GM21447 (cell line): ENCODE measurements at regions not wholly inside any gene's neighbourhood (a gene's known extent, or its start where the extent isn't known, plus 50 kb on each side); places are given as distances from the start of the nearest gene placed in this dataset.

ENCODE experiments used
- ATAC-seq: cut with Tn5 transposase; IDR thresholded peaks from one replicate; pipeline ENCODE4 v1.9.1; 2021; ENCODE audit not compliant: unreplicated experiment

DNA sequence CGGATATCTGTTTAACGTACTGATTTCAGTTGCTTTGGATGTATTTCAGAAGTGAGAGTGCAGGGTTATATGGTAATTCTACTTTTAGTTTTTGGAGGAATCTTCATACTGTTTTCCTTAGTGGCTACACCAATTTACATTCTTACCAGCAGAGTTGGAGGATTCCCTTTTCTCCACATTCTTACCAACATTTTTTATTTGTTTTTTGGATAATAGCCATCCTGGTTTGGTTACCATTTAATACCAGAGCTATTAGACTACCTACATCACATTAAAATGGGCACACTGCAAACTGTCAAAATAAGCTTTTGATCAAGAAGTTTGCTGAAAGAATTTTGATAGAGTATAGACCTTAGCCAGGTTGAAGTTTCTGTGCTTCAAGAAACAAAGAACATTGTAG is 217.2 kb upstream of the CFAP20DC start:
- no peak for ATAC-seq

DNA sequence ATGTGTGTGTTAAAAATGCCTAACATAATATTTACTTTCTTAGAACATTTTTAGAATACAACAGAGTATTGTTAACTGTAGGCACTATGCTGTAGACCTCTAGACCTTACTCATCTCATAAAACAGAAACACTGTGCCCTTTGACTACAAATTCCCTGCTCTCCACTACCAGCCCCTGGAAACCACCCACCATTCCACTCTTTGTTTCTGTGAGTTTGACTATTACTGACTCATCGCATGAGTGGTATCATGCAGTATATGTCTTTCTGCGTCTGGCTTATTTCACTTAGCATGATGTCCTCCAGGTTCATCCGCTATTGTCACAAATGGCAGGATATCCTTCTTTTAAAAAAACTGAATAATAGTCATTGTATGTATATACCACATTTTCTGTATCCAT is 216.7 kb upstream of the CFAP20DC start:
- no peak for ATAC-seq

DNA sequence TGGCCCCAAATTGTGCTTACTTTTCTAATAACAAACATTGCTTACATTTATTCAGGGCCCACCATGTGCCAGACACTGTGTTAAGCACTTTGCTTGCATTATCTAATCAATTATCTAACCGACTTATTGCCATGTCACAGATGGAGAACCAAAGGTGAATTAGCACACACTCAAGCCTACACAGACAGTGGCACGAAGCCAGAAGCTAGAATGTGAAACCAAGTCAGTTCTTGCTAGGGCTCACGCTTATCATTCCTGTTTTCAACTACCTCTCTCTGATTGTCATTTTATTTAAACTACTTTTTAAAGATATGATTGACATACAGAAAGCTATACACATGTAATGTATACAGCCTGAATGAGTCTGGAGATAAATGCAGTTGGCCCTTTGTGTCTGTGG is 215.7 kb upstream of the CFAP20DC start:
- ATAC-seq: no peak

DNA sequence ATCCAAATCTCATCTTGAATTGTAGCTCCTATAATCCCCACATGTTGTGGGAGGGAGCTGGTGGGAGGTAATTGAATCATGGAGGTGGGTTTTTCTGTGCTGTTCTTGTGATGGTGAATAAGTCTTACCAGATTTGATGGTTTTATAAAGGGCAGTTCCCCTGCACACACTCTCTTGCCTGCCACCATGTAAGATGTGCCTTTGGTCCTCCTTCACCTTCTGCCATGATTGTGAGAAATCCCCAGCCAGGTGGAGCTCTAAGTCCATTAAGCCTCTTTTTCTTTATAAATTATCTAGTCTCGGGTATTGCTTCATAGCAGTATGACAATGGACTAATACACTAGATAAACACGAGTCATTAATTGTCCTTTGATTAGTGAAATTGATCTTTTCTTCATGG is 214.5 kb upstream of the CFAP20DC start:
- ATAC-seq: no peak

DNA sequence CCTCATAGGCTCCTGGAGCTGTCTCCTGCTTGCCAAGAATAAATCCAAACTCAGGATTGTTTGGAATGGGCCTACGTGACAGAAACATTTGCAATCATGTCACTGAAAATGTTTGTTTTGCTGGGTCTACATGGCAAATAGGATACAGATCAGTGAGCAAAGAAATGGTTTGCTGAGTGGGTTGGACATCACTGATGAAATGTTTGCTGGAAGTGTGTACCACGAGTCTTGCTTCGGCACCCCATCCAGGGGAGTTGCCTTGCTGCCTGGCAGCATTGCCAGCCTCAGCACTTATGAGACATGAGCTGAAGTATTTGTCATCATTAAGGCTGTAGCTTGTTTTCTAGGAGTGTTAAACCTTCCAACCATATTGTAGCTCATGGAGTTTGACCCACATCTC is 213.3 kb upstream of the CFAP20DC start:
- no peak for ATAC-seq

DNA sequence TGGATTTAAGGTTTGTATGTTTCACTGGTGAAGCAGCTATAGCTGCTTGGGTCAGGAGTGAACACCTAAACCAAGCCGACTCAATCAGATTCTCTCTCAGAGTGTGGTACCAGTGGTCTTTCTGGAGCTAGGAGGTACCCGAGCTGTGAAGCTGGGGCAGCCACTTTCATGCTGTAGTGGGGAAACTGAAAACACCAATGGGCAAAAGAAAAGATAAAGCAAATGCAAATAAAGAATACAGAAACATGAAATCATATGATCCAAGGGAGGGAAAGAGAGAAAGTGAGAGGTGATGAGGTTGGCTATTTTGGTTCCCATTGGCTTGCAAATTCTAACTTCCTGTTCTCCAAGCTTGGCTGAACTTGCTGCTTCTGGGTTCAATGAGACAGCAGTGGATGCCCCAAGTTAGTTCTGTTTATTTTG is 212.3 kb upstream of the CFAP20DC start:
- peak; percentile 88 for ATAC-seq

DNA sequence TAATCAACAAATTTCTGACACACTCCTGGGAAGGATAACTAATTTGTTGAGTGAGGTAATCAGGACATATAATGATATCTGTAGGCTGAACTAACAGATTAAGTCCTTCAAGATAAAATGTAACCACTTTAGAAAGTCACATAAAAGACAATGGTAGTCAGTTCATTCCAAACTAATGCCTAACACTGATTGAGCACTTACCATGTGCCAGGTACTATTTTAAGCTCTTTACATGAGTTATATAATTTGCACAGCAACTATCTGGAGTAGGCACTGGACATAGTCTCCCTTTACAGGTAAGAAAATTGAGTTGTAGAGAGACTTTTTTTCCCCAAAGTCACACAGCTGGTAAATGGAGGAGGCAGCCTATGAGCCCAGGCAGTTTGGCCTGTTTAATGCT is 211.2 kb upstream of the CFAP20DC start:
- ATAC-seq: no peak

DNA sequence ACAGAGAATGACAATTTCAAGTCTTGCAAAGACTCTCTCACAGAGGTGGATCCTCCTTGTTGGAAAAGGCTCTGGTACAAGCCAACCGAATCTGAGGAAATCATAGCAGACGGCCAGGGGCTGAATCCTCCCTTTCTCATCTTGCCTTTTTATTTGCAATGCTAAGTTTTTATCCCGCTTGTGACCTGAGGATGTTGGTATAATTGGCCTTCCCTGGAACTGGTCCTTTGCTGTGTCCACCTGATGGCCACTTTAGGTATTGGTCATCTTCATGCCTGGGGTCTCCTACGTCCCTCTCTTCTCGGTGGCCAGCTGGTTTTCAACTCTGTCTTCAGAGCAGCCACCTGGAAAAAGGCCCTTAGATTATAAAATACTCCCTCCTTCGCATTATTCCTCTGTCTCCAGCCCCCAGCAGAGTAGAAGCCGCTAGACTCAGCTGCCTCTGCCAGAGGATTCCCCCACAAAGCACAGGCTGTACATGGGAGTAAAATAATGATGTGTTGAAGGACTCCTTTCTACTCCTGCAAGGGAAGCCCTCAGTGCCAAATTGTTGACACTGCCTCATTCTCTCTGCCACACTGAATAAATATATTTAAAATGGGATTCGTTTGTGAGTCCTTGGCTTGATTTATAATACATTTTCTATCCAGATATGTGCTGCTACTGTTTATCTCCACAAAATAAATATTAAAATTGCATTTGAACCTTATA is 208.9 kb upstream of the CFAP20DC start:
- no peak for ATAC-seq

DNA sequence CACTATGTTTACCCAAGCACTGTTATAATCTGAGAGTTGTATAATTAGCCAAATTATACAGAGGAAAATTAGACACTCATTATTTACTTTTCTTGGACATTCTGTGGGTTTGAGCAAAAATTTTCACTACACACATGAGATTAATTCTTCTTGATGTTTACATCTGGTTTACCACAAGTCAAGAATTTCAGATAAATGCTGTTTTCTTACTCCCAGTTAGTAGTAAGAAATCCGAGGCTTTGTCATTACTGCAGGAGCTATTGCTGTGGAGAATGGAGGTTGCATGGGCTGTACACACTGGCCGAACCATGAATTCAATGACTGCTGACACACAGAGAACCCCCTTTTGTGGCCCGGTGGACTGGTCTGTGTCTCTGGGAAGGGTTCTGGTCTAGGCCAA is 207.7 kb upstream of the CFAP20DC start:
- no peak for ATAC-seq

DNA sequence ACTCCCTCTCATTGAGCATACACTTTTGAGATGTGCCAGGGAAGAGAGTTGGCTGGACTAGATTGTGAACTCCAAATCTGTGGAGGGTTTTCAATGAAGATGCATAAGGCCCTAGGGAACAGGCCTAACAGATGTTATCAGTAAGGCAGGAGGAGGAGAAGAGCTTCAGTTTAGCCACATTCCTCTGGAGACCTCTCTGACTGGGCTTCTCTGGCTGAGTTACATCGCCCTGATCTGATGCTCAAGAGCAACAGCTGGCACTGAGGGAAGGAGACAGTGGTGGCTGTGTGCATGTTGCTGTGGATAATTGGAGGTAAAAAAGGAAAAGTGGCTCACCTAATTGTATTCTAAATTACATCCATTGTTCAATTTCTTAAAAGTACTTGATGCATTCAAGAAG is 206.4 kb upstream of the CFAP20DC start:
- ATAC-seq: no peak

DNA sequence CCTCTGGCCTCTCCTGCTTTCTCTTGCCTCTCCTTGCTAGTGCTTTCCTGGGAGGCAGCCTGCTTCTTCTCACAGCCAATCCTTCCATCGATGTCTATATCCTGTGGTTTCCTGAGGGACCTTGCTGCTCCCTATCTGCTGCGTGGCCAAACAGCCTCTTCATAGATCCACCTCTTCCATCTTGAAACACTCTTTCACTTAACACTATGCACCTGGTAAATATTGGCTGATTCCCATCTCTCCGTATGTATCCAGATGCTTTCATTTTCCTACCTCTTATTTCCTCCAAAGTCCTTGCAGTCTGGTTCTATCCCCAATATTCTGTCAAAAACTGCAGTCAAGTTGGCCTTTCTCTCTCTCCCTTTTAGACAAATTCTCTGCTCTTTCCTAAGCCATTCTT is 205.2 kb upstream of the CFAP20DC start:
- no peak for ATAC-seq

DNA sequence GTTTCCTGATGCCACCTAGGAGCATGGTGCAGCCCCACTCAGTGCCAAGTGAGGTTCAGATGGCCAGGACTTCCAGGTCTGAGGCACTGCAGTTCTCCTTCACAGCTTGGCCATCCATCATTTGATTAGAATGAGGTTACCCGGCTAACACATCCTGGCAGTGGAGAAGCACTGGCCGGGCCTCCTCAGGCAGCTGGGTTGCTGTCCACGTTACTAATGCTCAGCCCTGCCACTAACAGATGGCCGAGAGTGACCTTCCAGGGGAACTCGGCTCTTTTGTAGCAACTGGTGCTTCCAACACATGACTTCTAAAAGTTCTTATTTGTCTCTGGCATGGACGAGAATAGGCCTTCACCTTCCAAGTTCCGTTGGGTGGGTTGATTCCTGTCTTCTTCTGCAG is 204.6 kb upstream of the CFAP20DC start:
- no peak for ATAC-seq

DNA sequence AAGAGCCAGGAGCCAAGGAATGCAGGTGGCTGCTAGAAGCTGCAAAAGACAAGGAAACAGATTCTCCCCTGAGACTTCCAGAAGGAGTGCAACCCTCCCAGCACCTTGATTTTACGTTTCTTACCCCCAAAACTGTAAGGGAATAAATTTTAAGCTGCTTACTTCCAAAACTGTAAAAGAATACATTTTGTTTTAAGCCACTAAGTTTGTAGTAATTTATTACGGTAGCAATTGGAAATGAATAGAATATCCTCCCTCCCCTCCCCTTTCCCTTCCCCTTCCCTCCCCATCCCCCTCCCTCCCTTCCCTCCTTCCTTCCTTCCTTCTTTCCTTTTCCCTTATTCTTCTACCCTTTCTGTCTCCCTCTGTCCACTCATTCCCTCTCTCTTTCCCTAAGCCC is 203.7 kb upstream of the CFAP20DC start:
- ATAC-seq: no peak

DNA sequence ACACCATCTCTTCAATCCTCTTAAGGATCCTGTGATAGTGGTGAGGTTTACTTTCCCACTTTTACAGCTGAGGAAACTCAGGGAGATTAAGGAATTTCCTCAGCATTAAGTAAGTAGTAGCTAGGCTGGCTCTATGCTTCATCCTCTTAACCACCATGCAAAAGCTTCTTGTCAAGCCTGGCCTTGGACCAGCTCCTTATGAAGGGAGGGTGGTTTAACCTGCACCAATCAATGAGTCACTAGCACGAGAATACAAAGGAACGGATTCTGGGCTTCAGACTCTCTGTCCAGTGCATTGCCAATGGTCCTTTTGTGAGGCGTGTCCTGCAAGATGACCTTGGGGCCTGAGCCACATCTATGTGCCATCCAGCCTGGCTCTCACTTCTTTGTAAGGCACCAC is 202.0 kb upstream of the CFAP20DC start:
- no peak for ATAC-seq

DNA sequence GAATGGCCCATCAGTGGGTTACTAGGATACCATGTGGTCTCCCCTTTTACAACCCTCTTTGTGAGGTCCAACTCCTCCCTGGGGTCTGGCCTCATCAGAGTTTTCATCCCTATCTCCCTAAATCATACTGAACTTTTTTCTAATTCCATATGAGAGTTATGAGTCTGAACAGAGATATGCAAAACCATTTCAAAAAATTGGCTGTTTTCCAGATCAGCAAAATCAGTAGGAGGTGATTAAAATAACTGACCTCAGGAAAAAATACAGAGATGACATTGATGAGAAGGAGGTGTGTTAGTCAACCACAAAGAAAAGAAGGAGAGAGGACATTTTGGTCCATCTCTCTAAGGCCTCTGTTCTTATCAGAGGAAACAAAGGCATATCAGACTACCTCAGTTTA is 200.8 kb upstream of the CFAP20DC start:
- no peak for ATAC-seq

DNA sequence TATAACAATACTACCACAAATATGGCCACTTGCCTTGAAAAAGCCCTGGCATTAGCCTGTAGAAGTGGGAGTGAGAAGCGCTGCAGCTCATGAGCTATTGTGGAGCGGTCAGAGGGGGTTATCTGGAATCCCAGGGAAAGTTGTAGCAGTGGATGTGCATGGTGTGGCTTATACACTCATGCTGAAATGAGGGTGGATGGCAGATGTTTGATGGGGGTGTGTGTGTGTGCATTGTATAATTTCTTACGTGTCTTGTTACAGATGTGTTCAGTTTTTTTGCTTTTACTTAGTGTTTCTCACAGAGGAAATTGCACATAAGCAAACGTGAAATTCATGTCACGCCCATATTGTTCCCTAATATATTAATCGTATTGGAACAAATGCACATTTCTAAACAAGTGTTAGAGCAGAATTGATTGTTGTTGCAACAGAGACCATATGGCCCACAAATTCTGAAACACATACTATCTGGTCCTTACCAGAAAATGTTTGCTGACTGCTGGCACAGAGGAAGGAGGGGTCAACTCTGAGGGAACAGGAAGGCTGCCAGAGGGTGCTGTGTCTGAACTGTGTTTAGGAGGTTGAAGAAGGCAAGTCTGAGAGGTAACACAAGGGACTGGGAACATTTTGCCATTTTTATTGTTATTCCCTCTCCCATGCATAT is 200.0 kb upstream of the CFAP20DC start:
- ATAC-seq: no peak

DNA sequence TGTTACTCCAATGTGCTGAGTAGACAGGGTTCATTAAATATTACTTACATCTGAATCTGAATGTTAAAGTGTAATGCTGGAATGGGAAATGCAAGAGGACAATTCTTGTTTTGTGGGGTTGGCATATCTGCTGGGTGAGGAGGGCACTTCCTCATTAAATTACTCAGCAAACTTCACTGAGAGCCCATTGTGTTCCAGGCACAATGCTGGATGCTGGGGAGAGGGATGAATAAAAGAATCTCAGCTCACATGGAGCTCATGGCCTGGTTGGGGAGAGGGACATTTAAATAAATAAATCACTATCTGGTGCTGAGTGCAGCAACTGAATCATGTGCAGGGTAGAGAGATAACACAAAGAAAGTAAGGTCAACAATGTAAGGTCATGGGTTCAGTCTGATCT is 199.2 kb upstream of the CFAP20DC start:
- ATAC-seq: no peak

DNA sequence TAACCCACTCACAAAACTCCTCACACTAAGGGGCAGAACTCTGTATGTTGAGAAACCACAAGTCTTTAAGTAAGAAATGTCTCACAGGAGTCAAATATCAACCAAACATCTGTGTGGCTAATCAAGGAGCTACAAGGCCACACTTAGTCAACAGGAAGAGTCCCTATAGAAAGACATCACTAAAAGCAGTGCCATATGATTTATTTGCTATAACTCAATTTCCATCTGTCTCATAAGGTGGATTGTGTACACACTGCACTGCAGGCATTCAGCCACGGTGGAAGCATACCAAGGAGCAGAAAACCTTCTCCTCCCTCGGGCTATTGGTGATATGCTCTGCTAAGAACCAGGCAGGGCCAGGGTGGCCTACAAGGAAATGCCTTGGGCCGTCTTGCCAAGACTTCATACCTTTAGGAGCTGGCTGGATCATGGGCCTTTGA is 197.6 kb upstream of the CFAP20DC start:
- ATAC-seq: peak; percentile 69

DNA sequence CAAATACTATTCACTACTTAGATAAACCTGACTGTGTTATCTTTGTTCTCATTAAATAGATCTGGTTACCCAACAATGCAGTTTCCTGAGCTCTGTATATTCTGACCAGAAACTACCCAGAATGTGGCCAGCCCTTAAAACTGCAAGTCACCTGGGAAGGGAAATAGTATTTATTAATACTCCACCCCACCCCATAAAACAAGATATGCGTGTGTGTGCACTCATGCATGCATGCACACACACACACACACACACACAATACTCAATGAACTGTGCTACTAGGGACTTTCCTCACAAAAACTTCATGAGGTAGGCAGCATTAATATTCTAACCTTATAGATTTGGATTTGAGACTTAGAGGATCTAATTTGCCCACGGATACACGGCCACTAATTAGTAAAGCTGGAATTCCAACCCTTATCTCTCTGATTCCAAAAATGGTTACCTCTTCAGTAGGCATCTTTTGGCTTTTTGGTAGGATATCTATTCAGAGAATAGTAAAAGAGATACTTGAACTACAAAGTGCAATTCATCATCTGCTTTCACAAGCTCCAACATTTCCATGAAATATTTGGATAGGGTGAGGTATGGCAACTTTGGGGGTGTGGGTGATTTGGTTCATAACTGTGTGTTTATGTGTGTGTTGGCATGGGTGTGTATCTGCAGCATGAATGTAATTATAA is 197.0 kb upstream of the CFAP20DC start:
- peak; percentile 59 for ATAC-seq

DNA sequence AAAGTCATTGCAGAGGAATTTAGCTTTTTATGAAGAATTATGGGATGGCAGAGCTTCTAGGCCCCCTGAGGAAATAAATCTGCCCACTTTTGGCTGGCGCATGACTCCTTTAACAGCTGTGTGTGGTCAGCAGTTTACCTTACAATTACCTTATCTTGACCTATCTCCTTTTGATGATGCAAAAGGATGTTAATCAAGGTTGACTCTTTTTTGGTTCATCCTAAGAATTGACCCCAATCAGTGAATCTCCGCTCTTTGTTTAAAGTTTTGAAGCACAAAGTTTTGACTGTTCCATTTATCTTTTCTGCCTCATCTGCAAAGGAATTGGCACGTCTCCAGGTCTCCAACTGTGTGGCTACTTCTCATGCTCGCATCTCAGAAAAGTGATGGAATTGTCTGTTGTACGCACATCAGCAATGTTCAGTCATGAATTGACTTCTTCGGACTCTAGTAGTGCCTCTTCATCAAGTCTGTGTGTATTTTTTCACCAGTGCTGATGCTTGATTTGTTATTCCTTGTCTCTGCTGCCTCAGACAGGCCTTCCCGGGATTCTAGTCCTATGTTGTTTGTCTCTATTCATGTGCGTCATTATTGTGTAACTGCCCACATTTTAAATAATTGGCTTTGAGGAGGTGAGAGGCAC is 196.2 kb upstream of the CFAP20DC start:
- ATAC-seq: no peak

DNA sequence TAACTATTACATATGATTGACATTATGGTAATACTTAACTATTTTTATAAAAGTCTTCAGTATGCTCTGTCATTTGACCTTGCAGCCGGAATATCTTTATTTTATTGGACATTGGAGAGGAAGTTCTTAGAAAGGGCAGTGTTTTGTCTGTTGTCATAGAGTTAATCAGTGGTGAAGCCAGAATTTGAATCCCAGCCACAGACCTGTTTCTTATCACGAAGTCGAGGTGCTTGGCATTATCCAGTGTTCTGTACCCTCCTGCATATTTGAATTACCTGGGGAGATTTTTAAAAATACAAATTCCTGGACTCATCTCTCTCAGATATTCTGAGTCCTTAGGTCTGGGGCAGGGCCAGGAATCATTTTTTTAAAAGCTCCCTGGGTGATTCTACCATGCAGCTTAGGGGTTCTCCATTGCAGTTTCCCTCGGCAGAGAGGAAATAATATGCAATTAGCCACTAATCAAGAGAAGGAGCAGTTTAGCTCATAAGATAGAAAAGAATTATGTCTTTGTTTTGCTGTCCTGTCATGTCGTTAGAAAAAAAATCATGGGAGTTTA is 195.6 kb upstream of the CFAP20DC start:
- ATAC-seq: no peak
